Muscle layer of duodenum (tissue), 2 donors: ENCODE measurements at regions not wholly inside any gene's neighbourhood (a gene's known extent, or its start where the extent isn't known, plus 50 kb on each side); places are given as distances from the start of the nearest gene placed in this dataset.

Source experiments
- H3K27ac ChIP-seq: one replicate; pipeline ENCODE4 v1.7.0; 2013; ENCODE audit warnings: mild to moderate bottlenecking, low read length
- H3K27me3 ChIP-seq: one replicate; pipeline ENCODE4 v1.7.0; 2013; ENCODE audit warnings: low read depth, mild to moderate bottlenecking, control low read depth, low read length
- H3K36me3 ChIP-seq, 2 donors: one replicate each; pipeline ENCODE4 v1.7.0; 2013; ENCODE audit warnings: low read length in 2 of 2, control low read depth in 1 of 2, mild to moderate bottlenecking in 1 of 2; ENCODE audit not compliant: insufficient read depth in 2 of 2, control insufficient read depth in 1 of 2
- H3K4me1 ChIP-seq, 2 donors: one replicate each; pipeline ENCODE4 v1.7.0; 2013; ENCODE audit warnings: low read length in 2 of 2, mild to moderate bottlenecking in 2 of 2, control low read depth in 1 of 2, moderate library complexity in 1 of 2; ENCODE audit not compliant: insufficient read depth in 2 of 2, control insufficient read depth in 1 of 2
- H3K4me3 ChIP-seq, 2 donors: one replicate each; pipeline ENCODE4 v1.7.0; 2013; ENCODE audit warnings: low read length in 2 of 2, low read depth in 1 of 2, mild to moderate bottlenecking in 1 of 2
- H3K9me3 ChIP-seq, 2 donors: one replicate each; pipeline ENCODE4 v1.7.0; 2013; ENCODE audit warnings: low read length in 2 of 2, control low read depth in 1 of 2, mild to moderate bottlenecking in 1 of 2; ENCODE audit not compliant: control insufficient read depth in 1 of 2
- donor health status: healthy.

DNA sequence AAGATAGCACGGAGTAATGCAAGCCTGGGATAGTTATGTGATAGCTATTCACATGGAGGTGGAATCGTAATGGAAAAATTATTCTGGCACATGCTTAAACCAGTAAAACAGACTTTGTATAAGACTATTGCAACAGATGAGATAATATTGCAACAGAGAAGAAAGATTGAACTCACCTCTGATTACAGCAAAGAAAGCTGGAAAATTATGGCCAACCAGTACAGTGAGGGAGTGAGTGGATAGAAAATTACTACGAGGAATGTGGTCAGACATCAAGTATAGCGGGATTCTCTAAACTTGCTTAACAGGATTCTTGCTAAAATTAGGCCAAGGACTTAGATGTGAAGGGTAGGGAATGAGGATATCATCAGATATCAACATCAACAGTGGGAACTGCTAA is 397.6 kb upstream of the KLHL1 start:
- Histone ChIP-seq H3K9me3 (no peaks in the 10 kb centered on the region), H3K36me3 (no peaks in the 10 kb centered on the region), H3K4me1 (no peaks in the 10 kb centered on the region), H3K27ac (no peak overlapping the region), H3K4me3 (no peak overlapping the region), H3K27me3 (no peaks in the 10 kb centered on the region)

DNA sequence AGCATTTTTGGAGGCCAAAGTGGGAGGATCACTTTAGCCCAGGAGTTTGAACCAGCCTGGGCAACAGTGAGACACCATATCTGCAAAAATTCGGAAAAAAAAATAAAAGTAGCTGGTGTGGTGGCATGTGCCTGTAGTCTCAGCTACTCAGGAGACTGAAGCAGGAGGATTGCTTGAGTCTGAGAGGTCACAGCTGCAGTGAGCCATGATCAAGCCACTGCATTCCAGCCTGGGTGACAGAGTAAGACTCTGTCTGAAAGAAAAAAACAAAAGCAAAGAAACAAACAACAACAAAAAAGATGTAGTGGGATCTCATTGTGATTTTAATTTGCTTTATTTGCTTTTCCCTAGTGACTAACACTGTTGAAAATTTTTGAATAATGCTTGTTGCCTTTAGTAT is 394.7 kb upstream of the KLHL1 start:
- H3K4me1 ChIP-seq: no peaks in the 10 kb centered on the region
- H3K4me3 ChIP-seq: no peak overlapping the region

DNA sequence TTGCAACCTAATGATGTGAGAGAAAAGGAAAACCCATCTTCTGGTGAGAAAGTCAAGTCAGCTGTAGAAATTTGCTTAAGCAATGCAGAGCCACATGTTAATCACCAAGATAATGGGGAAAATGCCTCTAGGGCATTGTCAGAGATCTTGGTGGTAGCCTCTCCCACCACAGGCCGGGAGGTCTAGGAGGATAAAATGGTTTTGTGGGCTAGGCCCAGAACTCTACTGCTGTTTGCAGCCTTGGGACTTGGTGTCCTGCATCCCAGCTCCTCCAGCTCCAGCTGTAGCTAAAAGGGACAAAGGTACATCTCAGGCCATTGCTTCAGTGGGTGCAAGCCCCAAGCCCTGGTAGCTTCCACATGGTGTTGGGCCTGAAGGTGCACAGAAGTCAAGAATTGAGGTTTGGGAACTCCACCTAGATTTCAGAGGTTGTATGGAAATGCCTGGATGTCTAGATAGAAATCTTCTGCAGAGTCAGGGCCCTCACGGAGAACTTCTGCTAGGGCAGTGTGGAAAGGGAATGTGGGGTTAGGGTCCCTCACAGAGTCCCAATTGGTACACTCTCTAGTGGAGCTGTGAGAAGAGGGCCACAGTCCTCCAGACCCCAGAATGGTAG is 382.2 kb upstream of the KLHL1 start:
- Histone ChIP-seq H3K27me3 (no peaks in the 10 kb centered on the region), H3K4me1 (no peaks in the 10 kb centered on the region), H3K36me3 (no peaks in the 10 kb centered on the region), H3K9me3 (peaks cover 0 to 10% of the 10 kb centered on the region in 2 donors), H3K4me3 (no peak overlapping the region), H3K27ac (no peak overlapping the region)

More for the DNA sequence above, 394.7 kb upstream of the KLHL1 start:
- Histone ChIP-seq H3K27ac (no peak overlapping the region), H3K36me3 (no peaks in the 10 kb centered on the region), H3K9me3 (no peaks in the 10 kb centered on the region), H3K27me3 (no peaks in the 10 kb centered on the region)

DNA sequence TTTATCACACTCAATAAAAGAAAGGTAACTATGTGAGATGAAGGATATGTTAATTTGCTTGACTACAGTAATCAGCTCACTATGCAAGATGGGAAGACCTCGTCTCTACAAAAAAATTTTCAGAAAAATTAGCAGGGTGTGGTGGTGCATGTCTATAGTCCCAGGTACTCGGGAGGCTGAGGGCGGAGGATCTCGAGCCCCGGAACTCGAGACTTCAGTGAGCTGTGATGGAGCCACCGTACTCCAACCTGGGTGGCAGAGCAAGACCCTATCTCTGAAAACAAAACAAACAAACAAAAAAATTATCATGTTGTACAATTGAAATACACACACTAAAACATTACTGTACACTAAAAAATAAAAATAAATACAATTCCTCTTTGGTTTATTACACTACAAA is 376.7 kb upstream of the KLHL1 start:
- no peaks in the 10 kb centered on the region for H3K36me3 ChIP-seq
- no peak overlapping the region for H3K4me3 ChIP-seq
- H3K27me3 ChIP-seq: no peaks in the 10 kb centered on the region
- H3K4me1 ChIP-seq: no peaks in the 10 kb centered on the region
- peaks cover 0 to 1% of the 10 kb centered on the region in 2 donors for H3K9me3 ChIP-seq
- H3K27ac ChIP-seq: no peak overlapping the region

- Histone ChIP-seq H3K27ac (no peak overlapping the region), H3K9me3 (no peaks in the 10 kb centered on the region), H3K36me3 (no peaks in the 10 kb centered on the region), H3K4me3 (no peak overlapping the region), H3K4me1 (no peaks in the 10 kb centered on the region), H3K27me3 (no peaks in the 10 kb centered on the region)
Measured at GRCh38 chr13:70483599-70484276, 375.5 kb upstream of the KLHL1 start.

DNA sequence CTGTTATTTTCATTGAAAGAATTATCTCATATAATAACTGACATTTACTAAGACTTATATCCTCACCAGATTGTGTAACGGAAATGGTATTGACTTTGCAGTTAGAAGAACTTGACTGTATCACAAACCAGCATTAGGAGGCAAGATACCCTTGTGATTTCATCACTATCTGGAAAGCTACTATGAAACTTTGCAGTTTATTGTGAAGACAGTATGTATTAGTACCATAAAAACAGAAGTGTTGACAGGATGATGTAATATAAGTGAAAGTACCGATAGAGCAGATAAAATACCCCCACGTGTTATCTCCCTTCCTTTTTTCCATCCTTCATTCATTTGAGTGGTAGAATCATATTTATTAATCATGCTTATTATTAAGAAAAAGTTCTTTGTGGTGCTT is 365.7 kb upstream of the KLHL1 start:
- H3K27ac ChIP-seq: no peak overlapping the region
- no peaks in the 10 kb centered on the region for H3K27me3 ChIP-seq
- H3K4me3 ChIP-seq: no peak overlapping the region
- no peaks in the 10 kb centered on the region for H3K36me3 ChIP-seq
- H3K4me1 ChIP-seq: no peaks in the 10 kb centered on the region
- H3K9me3 ChIP-seq: no peaks in the 10 kb centered on the region

- no peaks in the 10 kb centered on the region for H3K36me3 ChIP-seq
- no peak overlapping the region for H3K4me3 ChIP-seq
- no peaks in the 10 kb centered on the region for H3K9me3 ChIP-seq
- no peaks in the 10 kb centered on the region for H3K4me1 ChIP-seq
- no peak overlapping the region for H3K27ac ChIP-seq
- no peaks in the 10 kb centered on the region for H3K27me3 ChIP-seq
Measured at GRCh38 chr13:70469077-70469476, 360.8 kb upstream of the KLHL1 start.

DNA sequence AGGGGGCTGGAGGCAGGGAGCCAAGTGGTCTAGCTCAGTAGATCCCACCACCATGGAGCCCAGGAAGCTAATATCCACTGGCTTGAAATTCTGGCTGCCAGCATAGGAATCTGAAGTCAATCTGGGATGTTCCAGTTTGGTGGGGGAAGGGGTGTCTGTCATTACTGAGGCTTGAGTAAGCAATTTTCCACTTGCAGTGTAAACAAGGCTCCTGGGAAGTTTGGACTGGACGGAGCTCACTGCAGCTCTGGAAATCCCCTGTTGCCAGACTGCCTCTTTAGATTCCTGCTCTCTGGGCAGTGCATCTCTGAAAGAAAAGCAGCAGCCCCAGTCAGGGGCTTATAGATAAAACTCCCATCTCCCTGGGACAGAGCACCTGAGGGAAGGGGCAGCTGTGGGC is 349.2 kb upstream of the KLHL1 start:
- Histone ChIP-seq H3K4me1 (no peaks in the 10 kb centered on the region), H3K4me3 (no peak overlapping the region), H3K27me3 (no peaks in the 10 kb centered on the region), H3K27ac (no peak overlapping the region), H3K9me3 (peaks cover 0 to 2% of the 10 kb centered on the region in 2 donors), H3K36me3 (no peaks in the 10 kb centered on the region)

GRCh38 chr13:70448820-70449219 is 340.6 kb upstream of the KLHL1 start:
- Histone ChIP-seq H3K27me3 (no peaks in the 10 kb centered on the region), H3K4me3 (no peak overlapping the region), H3K36me3 (no peaks in the 10 kb centered on the region), H3K27ac (no peak overlapping the region), H3K4me1 (no peaks in the 10 kb centered on the region), H3K9me3 (no peaks in the 10 kb centered on the region)

DNA sequence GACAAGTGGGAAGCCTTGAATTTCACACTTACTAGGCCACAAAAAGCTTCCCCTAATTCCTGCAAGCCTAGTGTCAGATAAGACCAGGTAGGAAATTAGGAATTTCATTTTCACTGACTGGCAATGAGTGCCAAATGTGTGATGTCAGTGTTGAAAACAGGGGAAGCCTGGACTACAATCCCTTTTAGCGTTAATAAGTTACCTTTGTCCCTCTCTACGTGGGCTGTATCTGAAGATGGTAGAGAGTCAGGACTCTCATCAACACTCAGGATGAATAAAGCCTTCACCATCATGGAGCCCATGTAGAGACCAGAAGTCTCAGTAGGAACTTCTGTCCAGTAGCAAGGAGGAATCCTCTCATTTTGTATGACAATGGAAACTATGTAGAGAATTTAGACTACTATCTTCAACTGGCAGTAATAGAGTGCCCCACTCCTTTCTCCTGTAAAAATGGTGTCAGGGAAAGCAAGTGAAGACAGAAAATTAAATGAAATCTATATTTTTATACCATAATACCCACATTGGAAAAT is 324.1 kb upstream of the KLHL1 start:
- H3K27me3 ChIP-seq: no peaks in the 10 kb centered on the region
- no peaks in the 10 kb centered on the region for H3K36me3 ChIP-seq
- no peaks in the 10 kb centered on the region for H3K9me3 ChIP-seq
- no peak overlapping the region for H3K27ac ChIP-seq
- H3K4me3 ChIP-seq: no peak overlapping the region
- H3K4me1 ChIP-seq: no peaks in the 10 kb centered on the region

DNA sequence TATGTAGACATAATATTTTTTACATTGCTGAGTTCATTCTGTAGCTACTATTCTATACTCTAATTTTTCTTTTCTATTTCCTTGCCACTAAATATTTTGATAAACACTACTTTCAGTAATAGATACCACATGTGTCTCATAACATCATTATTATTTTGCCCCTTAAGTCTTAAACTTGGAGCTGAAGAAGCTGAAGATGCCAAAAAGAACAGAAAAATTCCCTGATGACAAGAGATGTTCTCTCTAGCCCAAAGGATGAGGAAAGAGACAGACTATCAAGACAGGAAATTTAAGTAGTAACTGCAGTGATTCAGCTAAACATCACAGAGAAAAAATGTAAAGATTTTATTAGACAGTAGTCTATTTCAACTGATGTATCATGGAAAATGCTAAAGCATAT is 322.0 kb upstream of the KLHL1 start:
- no peaks in the 10 kb centered on the region for H3K9me3 ChIP-seq
- H3K4me1 ChIP-seq: no peaks in the 10 kb centered on the region
- H3K27me3 ChIP-seq: no peaks in the 10 kb centered on the region
- H3K4me3 ChIP-seq: no peak overlapping the region
- no peaks in the 10 kb centered on the region for H3K36me3 ChIP-seq
- no peak overlapping the region for H3K27ac ChIP-seq

- Histone ChIP-seq H3K4me1 (no peaks in the 10 kb centered on the region), H3K9me3 (no peaks in the 10 kb centered on the region)
Measured at GRCh38 chr13:70424928-70425327, 316.7 kb upstream of the KLHL1 start.

More at GRCh38 chr13:70424928-70425327, 316.7 kb upstream of the KLHL1 start:
- no peak overlapping the region for H3K4me3 ChIP-seq
- no peaks in the 10 kb centered on the region for H3K36me3 ChIP-seq
- H3K27me3 ChIP-seq: no peaks in the 10 kb centered on the region
- no peak overlapping the region for H3K27ac ChIP-seq
